ENCODE measurements at regions not wholly inside any gene's neighbourhood (a gene's known extent, or its start where the extent isn't known, plus 50 kb on each side); places are given as distances from the start of the nearest gene placed in this dataset.

- no peak for TF ChIP-seq CTCF (IDR thresholded peaks at IDR 0.05)
- H3K27me3 ChIP-seq, result no peaks in the 10 kb centered on the region
- no peaks in the 10 kb centered on the region for H3K36me3 ChIP-seq
- no peak overlapping the region for H3K4me3 ChIP-seq (ENCODE audit: low read depth in 1 of 2, low read length in 1 of 2)
- H3K9me3 ChIP-seq, result no peaks in the 10 kb centered on the region
- H3K27ac ChIP-seq, result no peak overlapping the region
- H3K4me1 ChIP-seq (ENCODE audit: control insufficient read depth in 1 of 2, insufficient read depth in 1 of 2, low read depth in 1 of 2, low read length in 1 of 2), result peaks cover 0 to 7% of the 10 kb centered on the region in 2 experiments
Measured at GRCh38 chrX:69284491-69284890, 119.2 kb upstream of the PJA1 start.

- TF ChIP-seq CTCF (IDR thresholded peaks at IDR 0.05), result no peak
- Histone ChIP-seq H3K9me3 (no peaks in the 10 kb centered on the region), H3K36me3 (no peaks in the 10 kb centered on the region), H3K4me3 (ENCODE audit: low read depth in 1 of 2, low read length in 1 of 2) (no peak overlapping the region), H3K4me1 (ENCODE audit: control insufficient read depth in 1 of 2, insufficient read depth in 1 of 2, low read depth in 1 of 2, low read length in 1 of 2) (peaks cover 0 to 7% of the 10 kb centered on the region in 2 experiments), H3K27me3 (no peaks in the 10 kb centered on the region), H3K27ac (no peak overlapping the region)
Measured at GRCh38 chrX:69282893-69283690, 117.8 kb upstream of the PJA1 start.

- Histone ChIP-seq H3K4me3 (ENCODE audit: low read depth in 1 of 2, low read length in 1 of 2) (no peak overlapping the region), H3K36me3 (no peaks in the 10 kb centered on the region), H3K27me3 (no peaks in the 10 kb centered on the region), H3K4me1 (ENCODE audit: control insufficient read depth in 1 of 2, insufficient read depth in 1 of 2, low read depth in 1 of 2, low read length in 1 of 2) (peaks cover 0 to 5% of the 10 kb centered on the region in 2 experiments), H3K9me3 (no peaks in the 10 kb centered on the region), H3K27ac (no peak overlapping the region)
- TF ChIP-seq CTCF (IDR thresholded peaks at IDR 0.05), result no peak
Measured at GRCh38 chrX:69280933-69281332, 115.7 kb upstream of the PJA1 start.

- Histone ChIP-seq H3K4me1 (ENCODE audit: control insufficient read depth in 1 of 2, insufficient read depth in 1 of 2, low read depth in 1 of 2, low read length in 1 of 2) (no peaks in the 10 kb centered on the region), H3K9me3 (no peaks in the 10 kb centered on the region), H3K27me3 (no peaks in the 10 kb centered on the region), H3K27ac (no peak overlapping the region), H3K36me3 (no peaks in the 10 kb centered on the region), H3K4me3 (ENCODE audit: low read depth in 1 of 2, low read length in 1 of 2) (no peak overlapping the region)
- no peak for TF ChIP-seq CTCF (IDR thresholded peaks at IDR 0.05)
Measured at GRCh38 chrX:69279234-69279633, 114.0 kb upstream of the PJA1 start.

GRCh38 chrX:69278031-69278687 is 112.9 kb upstream of the PJA1 start:
- H3K9me3 ChIP-seq, result no peaks in the 10 kb centered on the region
- TF ChIP-seq CTCF (IDR thresholded peaks at IDR 0.05), result no peak
- H3K4me1 ChIP-seq (ENCODE audit: control insufficient read depth in 1 of 2, insufficient read depth in 1 of 2, low read depth in 1 of 2, low read length in 1 of 2), result no peaks in the 10 kb centered on the region
- no peak overlapping the region for H3K27ac ChIP-seq
- no peak overlapping the region for H3K4me3 ChIP-seq (ENCODE audit: low read depth in 1 of 2, low read length in 1 of 2)
- H3K36me3 ChIP-seq, result no peaks in the 10 kb centered on the region
- H3K27me3 ChIP-seq, result no peaks in the 10 kb centered on the region

Measured in neutrophil (primary cell).